ENCODE measurements at regions not wholly inside any gene's neighbourhood (a gene's known extent, or its start where the extent isn't known, plus 50 kb on each side); places are given as distances from the start of the nearest gene placed in this dataset.

- no peak for DNase-seq
Observed at GRCh38 chr9:88221105-88221504, 82.8 kb upstream of the SPATA31C2 start.

- no peak for DNase-seq
Observed at GRCh38 chr9:88220652-88221051, 82.4 kb upstream of the SPATA31C2 start.

- no peak for DNase-seq
Observed at GRCh38 chr9:88219601-88220000, 81.3 kb upstream of the SPATA31C2 start.

- no peak for DNase-seq
Observed at GRCh38 chr9:88218726-88219125, 80.5 kb upstream of the SPATA31C2 start.

GRCh38 chr9:88216126-88216995 is 78.1 kb upstream of the SPATA31C2 start:
- DNase-seq: no peak

GRCh38 chr9:88215196-88216125 is 77.2 kb upstream of the SPATA31C2 start:
- DNase-seq: no peak

- no peak for DNase-seq
Observed at GRCh38 chr9:88202321-88202720, 64.0 kb upstream of the SPATA31C2 start.

- no peak for DNase-seq
Observed at GRCh38 chr9:88198341-88198807, 60.1 kb upstream of the SPATA31C2 start.

- DNase-seq: no peak
Observed at GRCh38 chr9:88197781-88198340, 59.6 kb upstream of the SPATA31C2 start.

GRCh38 chr9:88197016-88197415 is 58.7 kb upstream of the SPATA31C2 start:
- DNase-seq: no peak

- no peak for DNase-seq
Observed at GRCh38 chr9:88196142-88196790, 58.0 kb upstream of the SPATA31C2 start.

- no peak for DNase-seq
Observed at GRCh38 chr9:88193766-88194165, 55.5 kb upstream of the SPATA31C2 start.

- DNase-seq: no peak
Observed at GRCh38 chr9:88191456-88191855, 53.2 kb upstream of the SPATA31C2 start.

- no peak for DNase-seq
Observed at GRCh38 chr9:88189371-88189770, 51.1 kb upstream of the SPATA31C2 start.

Measured in activated T-cell treated with anti-CD3 and anti-CD28 coated beads, Interleukin-2, amount 50 U/mL, for 1 hour (primary cell).